ENCODE measurements at regions not wholly inside any gene's neighbourhood (a gene's known extent, or its start where the extent isn't known, plus 50 kb on each side); places are given as distances from the start of the nearest gene placed in this dataset.

DNA sequence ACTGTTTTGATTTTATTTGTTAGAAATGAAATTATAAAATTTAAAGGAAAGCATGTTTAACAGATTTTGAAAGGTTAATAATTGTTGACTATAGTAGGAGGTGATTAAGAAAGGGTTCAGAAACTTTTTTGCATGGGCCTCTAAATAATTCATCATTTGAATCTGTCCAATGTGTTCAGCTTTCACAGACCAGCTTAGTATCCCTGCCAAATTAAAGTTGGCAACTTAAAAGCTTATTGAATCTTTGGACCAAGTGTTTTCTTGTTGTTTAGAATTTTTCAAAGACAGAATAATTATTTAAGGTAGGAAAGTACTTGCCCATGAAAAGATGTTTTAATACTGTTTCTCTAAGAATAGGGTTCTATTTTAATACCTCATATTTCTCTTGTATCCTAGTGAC lies 466.0 kb downstream of the GJA1 start:
- Mint-ChIP-seq H3K4me3 (no peak overlapping the region), H3K36me3 (ENCODE audit: low read depth) (no peaks in the 10 kb centered on the region), H3K9me3 (no peaks in the 10 kb centered on the region), H3K27me3 (ENCODE audit: low read depth, poor library complexity) (no peaks in the 10 kb centered on the region), H3K4me1 (no peaks in the 10 kb centered on the region), H3K27ac (no peak overlapping the region)
- TF ChIP-seq, protein P1, sequence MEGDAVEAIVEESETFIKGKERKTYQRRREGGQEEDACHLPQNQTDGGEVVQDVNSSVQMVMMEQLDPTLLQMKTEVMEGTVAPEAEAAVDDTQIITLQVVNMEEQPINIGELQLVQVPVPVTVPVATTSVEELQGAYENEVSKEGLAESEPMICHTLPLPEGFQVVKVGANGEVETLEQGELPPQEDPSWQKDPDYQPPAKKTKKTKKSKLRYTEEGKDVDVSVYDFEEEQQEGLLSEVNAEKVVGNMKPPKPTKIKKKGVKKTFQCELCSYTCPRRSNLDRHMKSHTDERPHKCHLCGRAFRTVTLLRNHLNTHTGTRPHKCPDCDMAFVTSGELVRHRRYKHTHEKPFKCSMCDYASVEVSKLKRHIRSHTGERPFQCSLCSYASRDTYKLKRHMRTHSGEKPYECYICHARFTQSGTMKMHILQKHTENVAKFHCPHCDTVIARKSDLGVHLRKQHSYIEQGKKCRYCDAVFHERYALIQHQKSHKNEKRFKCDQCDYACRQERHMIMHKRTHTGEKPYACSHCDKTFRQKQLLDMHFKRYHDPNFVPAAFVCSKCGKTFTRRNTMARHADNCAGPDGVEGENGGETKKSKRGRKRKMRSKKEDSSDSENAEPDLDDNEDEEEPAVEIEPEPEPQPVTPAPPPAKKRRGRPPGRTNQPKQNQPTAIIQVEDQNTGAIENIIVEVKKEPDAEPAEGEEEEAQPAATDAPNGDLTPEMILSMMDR (IDR thresholded peaks at IDR 0.05), result no peak
- no peak for DNase-seq

DNA sequence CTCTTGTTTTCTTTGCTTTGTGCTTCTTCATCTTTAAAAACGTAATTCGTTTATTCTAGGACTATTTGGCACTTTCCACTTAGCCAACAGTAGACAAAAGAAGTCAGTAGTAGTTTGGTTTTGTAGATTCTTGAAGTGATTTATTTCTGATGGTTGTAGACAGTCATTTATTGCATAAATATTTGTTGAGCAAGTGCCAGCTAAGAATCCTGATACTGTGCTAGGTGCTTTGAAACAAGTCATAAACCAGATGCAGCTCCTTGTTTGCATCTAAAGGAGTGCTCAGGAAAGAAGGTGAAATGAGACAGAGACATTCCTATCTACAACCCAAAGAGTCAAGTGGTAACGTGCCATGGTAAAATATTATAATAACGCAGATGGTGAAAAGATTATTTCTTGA lies 469.1 kb downstream of the GJA1 start:
- TF ChIP-seq, protein P1 (IDR thresholded peaks at IDR 0.05), result no peak
- H3K9me3 Mint-ChIP-seq, result peaks cover 22% of the 10 kb centered on the region
- no peak overlapping the region for H3K4me3 Mint-ChIP-seq
- peaks cover 4% of the 10 kb centered on the region for H3K36me3 Mint-ChIP-seq (ENCODE audit: low read depth)
- H3K4me1 Mint-ChIP-seq, result no peaks in the 10 kb centered on the region
- no peak for DNase-seq
- H3K27ac Mint-ChIP-seq, result no peak overlapping the region
- H3K27me3 Mint-ChIP-seq (ENCODE audit: low read depth, poor library complexity), result no peaks in the 10 kb centered on the region

DNA sequence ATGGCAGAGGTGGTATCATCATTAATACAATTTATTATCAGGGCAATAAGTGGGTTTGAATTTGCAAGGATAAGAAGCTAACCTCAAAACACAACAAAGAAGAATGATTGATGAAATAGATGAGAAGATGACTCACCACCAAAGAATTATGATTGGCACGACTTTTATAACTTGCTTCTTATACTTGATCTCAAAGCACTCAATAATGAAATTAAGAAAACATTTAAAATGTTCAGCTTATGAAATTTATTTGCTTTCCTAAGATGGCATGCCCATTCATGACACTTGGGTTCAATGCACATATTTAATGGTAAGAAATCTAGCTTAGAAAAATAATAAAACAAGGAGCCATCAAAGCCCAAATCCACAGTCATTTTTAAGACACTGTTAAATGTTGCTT lies 477.5 kb downstream of the GJA1 start:
- no peaks in the 10 kb centered on the region for H3K27me3 Mint-ChIP-seq (ENCODE audit: low read depth, poor library complexity)
- TF ChIP-seq, protein P1 (IDR thresholded peaks at IDR 0.05), result no peak
- no peak overlapping the region for H3K4me3 Mint-ChIP-seq
- no peak for DNase-seq
- peaks cover 9% of the 10 kb centered on the region for H3K36me3 Mint-ChIP-seq (ENCODE audit: low read depth)
- H3K9me3 Mint-ChIP-seq, result peaks cover 24% of the 10 kb centered on the region
- peaks cover 5% of the 10 kb centered on the region for H3K4me1 Mint-ChIP-seq
- no peak overlapping the region for H3K27ac Mint-ChIP-seq

DNA sequence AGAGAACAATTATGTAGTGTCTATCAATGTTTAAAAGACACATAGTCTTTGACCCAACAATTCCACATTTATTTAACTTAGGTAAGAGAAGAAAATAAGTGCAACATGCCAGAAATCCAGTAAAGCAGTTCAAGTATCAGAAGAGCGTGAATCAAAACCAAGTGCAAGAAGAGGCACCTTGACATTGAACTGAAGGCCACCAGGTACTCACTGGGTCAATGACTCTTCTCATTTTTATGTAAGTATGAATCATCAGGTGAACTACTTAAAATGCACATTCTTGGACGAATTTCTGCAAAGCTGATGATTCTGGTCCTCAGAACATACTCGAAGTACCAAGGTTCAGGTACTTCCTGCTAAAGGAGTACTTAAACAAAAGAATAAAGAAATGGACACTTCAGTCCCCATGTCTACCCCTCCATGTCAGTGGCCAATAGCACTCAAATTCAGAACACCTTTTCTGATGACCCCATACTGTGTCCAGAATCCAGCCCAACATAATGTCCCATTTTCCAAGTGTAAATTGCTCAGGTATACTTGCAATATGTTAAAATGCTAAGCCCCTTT lies 481.9 kb downstream of the GJA1 start:
- peaks cover 4% of the 10 kb centered on the region for H3K4me1 Mint-ChIP-seq
- no peak for DNase-seq
- no peak overlapping the region for H3K27ac Mint-ChIP-seq
- TF ChIP-seq, protein P1 (IDR thresholded peaks at IDR 0.05), result no peak
- H3K36me3 Mint-ChIP-seq (ENCODE audit: low read depth), result no peaks in the 10 kb centered on the region
- no peak overlapping the region for H3K4me3 Mint-ChIP-seq
- no peaks in the 10 kb centered on the region for H3K9me3 Mint-ChIP-seq
- H3K27me3 Mint-ChIP-seq (ENCODE audit: low read depth, poor library complexity), result no peaks in the 10 kb centered on the region

DNA sequence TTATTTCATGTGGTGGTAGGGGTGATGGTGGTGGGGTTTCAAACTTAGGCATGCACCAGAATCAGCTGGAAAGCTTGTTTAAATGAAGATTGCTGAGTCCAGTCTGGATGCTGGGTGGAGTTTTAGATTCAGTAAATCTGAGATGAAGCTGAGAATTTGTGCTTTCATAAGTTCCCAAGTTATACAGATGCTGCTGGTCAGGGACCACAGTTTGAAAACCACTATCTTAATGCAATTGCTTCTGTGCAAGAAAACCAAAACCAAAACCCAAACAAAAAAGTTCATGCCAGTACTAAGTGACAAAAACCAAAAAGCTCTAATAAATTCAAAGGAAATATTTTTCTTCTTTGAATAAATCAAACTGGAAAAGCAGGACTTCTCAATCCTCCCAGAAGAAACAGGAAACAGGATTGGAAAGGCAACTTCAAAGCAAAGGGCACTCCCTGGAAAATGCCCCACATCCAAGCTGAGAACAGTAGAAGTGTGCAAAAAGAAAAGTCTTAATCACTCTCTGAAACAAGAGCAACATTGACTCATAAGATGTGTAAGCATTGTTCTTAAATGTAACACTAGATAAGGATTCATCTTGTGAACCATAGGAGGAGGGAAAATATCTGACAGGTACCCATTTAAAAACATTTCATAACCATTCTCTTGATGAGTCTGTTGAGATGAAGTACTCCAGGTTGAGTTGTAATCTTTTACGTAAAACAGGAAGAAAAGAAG lies 481.5 kb upstream of the HSF2 start:
- TF ChIP-seq, protein P1 (IDR thresholded peaks at IDR 0.05), result no peak
- peaks cover 6% of the 10 kb centered on the region for H3K4me1 Mint-ChIP-seq
- no peak overlapping the region for H3K27ac Mint-ChIP-seq
- H3K4me3 Mint-ChIP-seq, result no peak overlapping the region
- H3K36me3 Mint-ChIP-seq (ENCODE audit: low read depth), result no peaks in the 10 kb centered on the region
- no peaks in the 10 kb centered on the region for H3K9me3 Mint-ChIP-seq
- no peaks in the 10 kb centered on the region for H3K27me3 Mint-ChIP-seq (ENCODE audit: low read depth, poor library complexity)
- DNase-seq, result no peak

DNA sequence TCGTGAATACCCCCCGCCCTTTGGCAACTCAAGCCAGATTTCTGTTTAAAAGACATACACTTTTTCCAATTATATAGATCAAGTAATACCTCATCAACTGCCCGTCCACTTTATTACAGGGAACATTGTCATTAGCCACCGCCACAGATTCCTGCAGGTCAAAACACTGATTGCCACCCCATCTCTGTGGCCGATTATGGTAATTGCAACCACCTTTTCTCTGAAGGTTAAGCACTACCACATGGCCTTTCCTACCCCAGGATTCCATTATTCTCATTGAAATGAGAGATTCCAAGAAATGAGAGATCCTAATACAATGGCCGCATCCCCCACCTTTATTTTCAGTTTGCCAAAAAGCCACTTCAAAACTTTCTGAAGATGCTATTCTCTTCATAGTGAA lies 478.8 kb upstream of the HSF2 start:
- no peak for DNase-seq
- H3K27ac Mint-ChIP-seq, result no peak overlapping the region

More for the DNA sequence above, 478.8 kb upstream of the HSF2 start:
- TF ChIP-seq, protein P1 (IDR thresholded peaks at IDR 0.05), result no peak
- Mint-ChIP-seq H3K27me3 (ENCODE audit: low read depth, poor library complexity) (peaks cover 2% of the 10 kb centered on the region), H3K4me3 (no peak overlapping the region), H3K9me3 (no peaks in the 10 kb centered on the region), H3K36me3 (ENCODE audit: low read depth) (no peaks in the 10 kb centered on the region), H3K4me1 (peaks cover 12% of the 10 kb centered on the region)

Data from nephron progenitor cell (in vitro differentiated cells).